ENCODE measurements at regions not wholly inside any gene's neighbourhood (a gene's known extent, or its start where the extent isn't known, plus 50 kb on each side); places are given as distances from the start of the nearest gene placed in this dataset.

- TF ChIP-seq CREB1 (CRISPR knock-in tag; IDR thresholded peaks at IDR 0.05; ENCODE audit: low read depth) (no peak), EZH2 (IDR thresholded peaks at IDR 0.05; ENCODE audit: low read depth, unreplicated experiment) (no peak), POLR2AphosphoS5 (IDR thresholded peaks at IDR 0.05; ENCODE audit: low read depth) (no peak)
- TF ChIP-seq, protein P1, sequence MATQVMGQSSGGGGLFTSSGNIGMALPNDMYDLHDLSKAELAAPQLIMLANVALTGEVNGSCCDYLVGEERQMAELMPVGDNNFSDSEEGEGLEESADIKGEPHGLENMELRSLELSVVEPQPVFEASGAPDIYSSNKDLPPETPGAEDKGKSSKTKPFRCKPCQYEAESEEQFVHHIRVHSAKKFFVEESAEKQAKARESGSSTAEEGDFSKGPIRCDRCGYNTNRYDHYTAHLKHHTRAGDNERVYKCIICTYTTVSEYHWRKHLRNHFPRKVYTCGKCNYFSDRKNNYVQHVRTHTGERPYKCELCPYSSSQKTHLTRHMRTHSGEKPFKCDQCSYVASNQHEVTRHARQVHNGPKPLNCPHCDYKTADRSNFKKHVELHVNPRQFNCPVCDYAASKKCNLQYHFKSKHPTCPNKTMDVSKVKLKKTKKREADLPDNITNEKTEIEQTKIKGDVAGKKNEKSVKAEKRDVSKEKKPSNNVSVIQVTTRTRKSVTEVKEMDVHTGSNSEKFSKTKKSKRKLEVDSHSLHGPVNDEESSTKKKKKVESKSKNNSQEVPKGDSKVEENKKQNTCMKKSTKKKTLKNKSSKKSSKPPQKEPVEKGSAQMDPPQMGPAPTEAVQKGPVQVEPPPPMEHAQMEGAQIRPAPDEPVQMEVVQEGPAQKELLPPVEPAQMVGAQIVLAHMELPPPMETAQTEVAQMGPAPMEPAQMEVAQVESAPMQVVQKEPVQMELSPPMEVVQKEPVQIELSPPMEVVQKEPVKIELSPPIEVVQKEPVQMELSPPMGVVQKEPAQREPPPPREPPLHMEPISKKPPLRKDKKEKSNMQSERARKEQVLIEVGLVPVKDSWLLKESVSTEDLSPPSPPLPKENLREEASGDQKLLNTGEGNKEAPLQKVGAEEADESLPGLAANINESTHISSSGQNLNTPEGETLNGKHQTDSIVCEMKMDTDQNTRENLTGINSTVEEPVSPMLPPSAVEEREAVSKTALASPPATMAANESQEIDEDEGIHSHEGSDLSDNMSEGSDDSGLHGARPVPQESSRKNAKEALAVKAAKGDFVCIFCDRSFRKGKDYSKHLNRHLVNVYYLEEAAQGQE (IDR thresholded peaks at IDR 0.05; ENCODE audit: unreplicated experiment), result no peak
Observed at GRCh38 chr19:30677702-30678101, 305.5 kb downstream of the ZNF536 start (continued).

DNA sequence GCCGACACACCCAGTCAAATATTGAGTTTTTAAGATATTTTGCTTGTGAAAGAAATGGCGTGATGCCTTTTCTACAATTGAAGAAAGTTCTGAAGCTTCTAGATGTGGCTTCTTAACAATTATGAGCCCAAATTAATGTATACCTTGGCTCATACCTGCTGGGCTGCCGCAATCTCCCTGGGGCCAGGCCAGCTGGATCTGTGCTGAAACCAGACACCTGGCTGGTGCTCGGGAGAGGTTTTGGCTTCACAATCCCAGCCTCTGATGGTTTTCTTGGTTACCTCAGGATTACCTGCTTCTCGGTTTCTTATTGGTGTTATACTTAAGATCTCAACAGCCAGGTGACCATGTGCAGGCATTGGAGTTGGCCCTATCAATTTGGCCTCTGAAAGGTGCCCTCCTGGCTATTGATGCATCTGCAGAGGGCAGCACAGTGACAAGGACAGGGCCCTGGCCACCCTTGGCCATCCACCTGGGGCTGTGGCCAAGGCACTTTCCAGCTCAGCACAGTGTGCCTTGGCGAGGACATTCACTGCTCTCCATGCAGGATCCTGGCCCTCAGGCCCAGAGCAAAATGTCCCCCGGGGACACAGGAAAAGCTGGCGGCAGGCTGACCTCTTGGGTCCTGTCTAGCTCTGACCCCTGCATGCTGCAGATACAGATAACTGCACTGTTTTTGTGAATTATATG is 305.0 kb downstream of the ZNF536 start:
- Mint-ChIP-seq H3K9me3 (no peaks in the 10 kb centered on the region), H3K27ac (no peak overlapping the region), H3K4me3 (no peak overlapping the region), H3K4me1 (no peaks in the 10 kb centered on the region), H3K36me3 (ENCODE audit: low read depth) (no peaks in the 10 kb centered on the region), H3K27me3 (ENCODE audit: insufficient read depth, low read depth, poor library complexity) (peaks cover 7% of the 10 kb centered on the region)
- DNase-seq (ENCODE audit: low spot score) (no peak), ATAC-seq (no peak)
- no peaks in the 10 kb centered on the region for H4K20me1 ChIP-seq (replicated peaks; ENCODE audit: insufficient read depth)
- H2AFZ ChIP-seq, result no peak overlapping the region
- no peaks in the 10 kb centered on the region for H3K4me1 ChIP-seq (ENCODE audit: insufficient read depth)
- no peaks in the 10 kb centered on the region for H3K36me3 ChIP-seq (ENCODE audit: insufficient read depth)
- no peaks in the 10 kb centered on the region for H3K9me2 ChIP-seq (ENCODE audit: insufficient read depth)
- H3K79me2 ChIP-seq (replicated peaks; ENCODE audit: insufficient read depth), result no peaks in the 10 kb centered on the region
- H3K4me3 ChIP-seq, result no peak overlapping the region
- H3K27ac ChIP-seq (ENCODE audit: low read depth), result no peak overlapping the region
- H3K27me3 ChIP-seq (ENCODE audit: insufficient read depth), result no peaks in the 10 kb centered on the region
- TF ChIP-seq CREB1 (CRISPR knock-in tag; IDR thresholded peaks at IDR 0.05; ENCODE audit: low read depth) (no peak), ETS1 (IDR thresholded peaks at IDR 0.05) (no peak), EZH2 (IDR thresholded peaks at IDR 0.05; ENCODE audit: low read depth, unreplicated experiment) (no peak), NANOG (IDR thresholded peaks at IDR 0.05; ENCODE audit: borderline replicate concordance) (no peak), POLR2AphosphoS5 (IDR thresholded peaks at IDR 0.05; ENCODE audit: low read depth) (no peak), ZNF114 (CRISPR knock-in tag; IDR thresholded peaks at IDR 0.05) (no peak)
- TF ChIP-seq, protein P1 (IDR thresholded peaks at IDR 0.05; ENCODE audit: unreplicated experiment), result no peak
- no peaks in the 10 kb centered on the region for H3F3A ChIP-seq (replicated peaks; ENCODE audit: low read depth)
- no peak overlapping the region for H3K4me2 ChIP-seq
